Stimulated activated CD4-positive, alpha-beta T cell treated with anti-CD3 and anti-CD28 coated beads, Interleukin-15, amount 100 ng/mL, for 48 hours (primary cell): ENCODE measurements at regions not wholly inside any gene's neighbourhood (a gene's known extent, or its start where the extent isn't known, plus 50 kb on each side); places are given as distances from the start of the nearest gene placed in this dataset.
"Not testable (repeated sequence)": the region's sequence is repeated elsewhere in the genome, so short reads cannot be mapped to it uniquely, and the experiment has no call there.

Experiments
- DNase-seq, 2 donors: peaks; one replicate each; pipeline ENCODE4 v3.0.0-alpha.2; 2020; ENCODE audit warnings: low read depth in 2 of 2

DNA sequence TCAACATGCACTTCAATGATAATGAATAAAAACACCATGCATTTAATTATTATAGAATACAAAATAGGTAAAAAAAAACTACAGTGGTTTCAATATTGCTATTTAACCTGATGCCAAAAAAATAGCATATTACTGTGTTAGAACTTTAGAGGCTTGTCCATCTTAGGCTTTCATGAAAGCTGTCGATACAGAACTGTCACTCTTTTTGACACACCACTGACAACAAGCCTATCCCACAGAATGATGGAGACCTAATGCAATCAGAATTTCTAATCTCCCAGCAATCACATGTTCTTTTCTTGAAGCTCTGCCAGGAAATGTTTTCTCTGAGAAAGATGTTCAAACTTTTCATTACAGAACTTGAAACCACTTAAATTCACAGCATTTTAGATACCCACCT, 490.3 kb upstream of the EPHA6 start:
- no peak for DNase-seq

DNA sequence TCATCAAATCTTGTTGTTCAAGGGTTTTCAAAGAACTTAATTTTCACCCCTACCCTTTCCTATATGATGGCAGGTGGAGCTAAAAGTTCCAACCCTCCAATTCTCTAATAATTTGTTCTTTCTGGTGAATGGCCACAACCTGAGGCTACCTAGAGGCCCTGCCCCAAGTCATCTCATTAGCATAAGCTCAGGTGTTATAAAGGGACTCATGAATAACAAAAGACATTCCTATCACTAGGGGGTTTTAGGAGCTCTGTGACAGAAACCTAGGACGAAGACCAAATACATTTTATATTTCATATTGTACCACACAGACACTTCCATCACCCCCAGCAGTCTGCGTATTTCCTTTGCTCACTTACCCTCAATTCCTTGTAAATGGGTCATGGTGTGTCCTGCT, 483.6 kb upstream of the EPHA6 start:
- DNase-seq = no peak

GRCh38 chr3:96331341-96331740, 483.1 kb upstream of the EPHA6 start:
- no peak for DNase-seq

GRCh38 chr3:96334779-96335178, 479.6 kb upstream of the EPHA6 start:
- DNase-seq = no peak

- no peak for DNase-seq
Measured at GRCh38 chr3:96347289-96347688, 467.1 kb upstream of the EPHA6 start.

GRCh38 chr3:96351598-96351997, 462.8 kb upstream of the EPHA6 start:
- DNase-seq = not testable (repeated sequence)

DNA sequence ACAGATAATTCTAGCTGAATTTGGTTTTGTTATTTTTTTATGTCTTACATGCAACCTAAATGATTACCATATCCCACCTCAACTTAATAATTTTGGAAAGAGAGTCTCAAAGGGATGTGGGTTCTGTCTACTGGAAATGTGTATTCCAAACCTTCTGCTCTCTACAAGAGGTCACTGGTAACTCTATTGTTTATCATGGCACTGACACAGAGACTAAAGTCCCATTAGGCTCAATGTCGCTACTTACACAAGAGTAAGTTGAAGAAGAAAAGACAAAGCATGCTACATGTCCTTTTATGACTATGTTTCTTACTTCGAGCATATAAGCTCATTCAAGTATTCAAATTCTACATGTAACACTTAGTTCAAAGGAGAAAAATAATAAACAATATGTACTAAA, 460.3 kb upstream of the EPHA6 start:
- DNase-seq = no peak

GRCh38 chr3:96354742-96355141, 459.7 kb upstream of the EPHA6 start:
- no peak for DNase-seq

- no peak for DNase-seq
Measured at GRCh38 chr3:96361241-96361640, 453.2 kb upstream of the EPHA6 start.

DNA sequence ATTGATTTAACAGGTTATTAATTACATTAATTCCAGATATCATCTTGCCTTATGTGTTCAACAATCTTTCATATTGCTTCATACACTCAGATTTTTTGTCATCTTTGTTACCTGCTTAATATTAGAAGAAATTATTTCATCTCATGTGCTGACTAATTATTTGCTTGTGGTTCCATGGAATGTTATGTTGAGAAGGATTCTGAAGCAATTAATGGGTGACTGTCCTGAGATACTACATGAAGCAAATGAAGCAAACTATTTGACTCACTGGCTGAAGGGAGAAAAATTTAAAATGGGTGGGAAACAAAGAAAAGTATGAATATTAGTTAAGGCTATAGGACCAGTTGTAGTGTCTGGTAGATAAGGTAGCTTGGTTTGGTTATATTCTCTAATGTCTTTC, 443.8 kb upstream of the EPHA6 start:
- no peak for DNase-seq

DNA sequence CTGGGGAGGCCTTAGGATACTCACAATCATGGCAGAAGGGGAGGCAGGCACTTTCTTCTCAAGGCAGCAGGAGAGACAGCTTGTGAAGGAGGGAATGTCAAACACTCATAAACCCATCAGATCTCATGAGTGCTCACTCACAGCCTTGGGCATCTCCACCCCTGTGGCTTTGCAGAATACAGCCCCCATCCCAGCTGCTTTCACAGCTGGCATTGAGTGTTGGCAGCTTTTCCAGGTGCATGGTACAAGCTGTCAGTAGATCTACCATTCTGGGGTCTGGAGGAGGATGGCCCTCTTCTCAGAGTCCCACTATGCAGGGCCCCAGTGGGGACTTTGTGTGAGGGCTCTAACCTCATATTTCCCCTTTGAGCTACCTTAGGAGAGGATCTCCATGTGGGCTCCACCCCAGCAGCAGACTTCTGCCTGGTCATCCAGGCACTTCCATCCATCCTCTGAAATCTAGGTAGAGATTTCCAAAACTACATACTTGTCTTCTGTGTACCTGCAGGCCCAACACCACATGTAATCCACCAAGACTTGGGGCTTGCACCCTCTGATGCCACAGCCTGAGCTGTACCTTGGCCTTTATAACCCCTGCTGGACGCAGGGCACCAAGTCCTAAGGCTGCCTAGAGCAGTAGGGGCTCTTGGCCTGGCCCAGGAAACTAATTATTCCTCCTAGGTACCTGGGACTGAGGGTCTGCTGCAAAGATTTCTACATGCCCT, 404.2 kb upstream of the EPHA6 start:
- no peak for DNase-seq

DNA sequence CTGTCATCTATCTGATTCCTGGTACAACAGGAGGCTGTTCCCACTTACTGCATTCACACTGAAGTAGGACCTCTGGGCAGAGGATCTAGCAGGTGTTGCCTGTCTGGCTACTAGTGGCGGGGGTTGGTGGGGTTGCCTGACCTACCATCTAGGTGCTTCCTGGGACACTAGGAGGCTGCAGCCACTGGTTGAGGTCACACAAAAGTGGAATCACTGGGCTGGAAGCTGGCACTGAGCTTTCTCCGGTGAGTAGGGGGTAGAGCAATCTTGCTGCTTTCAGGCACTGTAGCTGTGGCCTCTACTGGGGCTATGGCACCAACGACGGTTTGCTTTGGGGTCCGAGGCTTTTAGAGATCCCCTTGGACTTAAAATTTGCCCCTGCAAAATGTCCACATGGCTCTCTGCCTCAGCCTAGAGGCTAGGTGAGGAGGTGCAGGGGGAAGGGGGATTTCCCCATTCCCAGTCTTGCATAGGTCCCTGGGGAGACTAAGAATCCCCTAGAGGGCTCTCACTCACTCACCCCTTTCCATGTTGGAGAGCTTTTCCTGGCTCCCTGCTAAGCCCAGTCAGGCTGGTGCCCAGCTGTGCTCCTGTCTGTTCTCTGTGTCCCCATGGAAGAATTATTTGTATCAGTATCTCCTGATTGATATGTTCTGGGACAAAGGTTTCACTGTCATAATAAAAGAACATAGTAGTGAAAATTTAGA, 397.7 kb upstream of the EPHA6 start:
- DNase-seq = no peak

DNA sequence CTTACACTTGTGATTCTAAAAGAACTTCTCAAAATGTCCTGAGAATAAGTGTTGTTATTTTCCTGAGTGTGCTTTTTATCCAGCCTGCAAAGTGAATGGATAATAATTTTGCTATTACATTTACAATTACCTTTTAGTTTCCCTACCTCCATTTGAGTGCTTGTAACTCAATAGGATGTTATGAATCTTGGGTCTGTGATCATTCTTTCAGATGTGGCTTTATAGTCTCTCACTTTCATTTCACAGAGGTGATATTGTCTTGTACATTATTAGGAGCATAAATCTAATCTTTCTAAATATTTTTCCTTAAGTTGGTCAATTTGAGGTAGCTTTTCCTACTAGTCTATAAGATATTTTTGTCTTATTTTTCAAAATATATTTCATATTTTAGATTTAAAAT, 386.3 kb upstream of the EPHA6 start:
- DNase-seq = no peak

- no peak for DNase-seq
Measured at GRCh38 chr3:96430079-96430478, 384.3 kb upstream of the EPHA6 start.

DNA sequence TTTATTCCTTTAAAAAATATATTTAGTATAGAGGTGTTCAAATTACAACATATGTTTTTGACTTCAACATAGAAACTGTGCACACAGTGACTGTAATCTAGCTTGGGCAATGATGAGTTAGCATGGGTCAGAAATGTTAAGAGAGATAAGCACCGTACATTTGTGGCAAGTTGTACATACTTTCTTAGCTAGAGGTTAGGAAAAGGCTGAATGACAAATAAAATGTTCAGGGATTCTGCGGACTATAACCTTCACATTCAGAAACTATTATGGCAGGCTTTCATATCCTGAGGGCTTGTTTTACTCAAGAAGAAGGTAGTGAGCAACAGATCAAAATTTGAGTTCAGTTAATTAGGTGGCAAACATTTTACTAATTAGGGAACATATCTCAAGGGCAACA, 379.7 kb upstream of the EPHA6 start:
- no peak for DNase-seq

GRCh38 chr3:96449346-96449745, 365.0 kb upstream of the EPHA6 start:
- DNase-seq = no peak

DNA sequence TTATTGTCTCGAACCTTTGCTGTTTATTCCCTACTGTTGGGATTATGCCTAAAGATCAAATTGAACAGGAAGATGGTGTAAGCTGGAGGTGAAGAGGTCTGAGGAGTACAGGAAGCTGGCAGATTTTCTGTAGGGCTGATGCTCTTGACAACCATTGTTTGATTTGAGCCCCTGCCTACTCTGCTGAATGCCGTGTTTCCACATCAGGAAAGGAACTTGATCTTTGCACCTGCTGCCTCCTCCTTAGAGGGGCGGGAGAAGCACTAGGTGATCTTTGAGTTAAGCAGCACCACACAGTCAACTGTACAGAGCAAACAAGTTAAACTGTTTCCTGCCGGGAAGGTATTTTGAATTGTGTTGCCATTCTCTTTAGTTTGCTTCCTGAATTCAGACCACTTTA, 364.6 kb upstream of the EPHA6 start:
- DNase-seq = no peak

GRCh38 chr3:96450699-96451098, 363.7 kb upstream of the EPHA6 start:
- DNase-seq = no peak

GRCh38 chr3:96465521-96465920, 348.9 kb upstream of the EPHA6 start:
- DNase-seq = no peak

DNA sequence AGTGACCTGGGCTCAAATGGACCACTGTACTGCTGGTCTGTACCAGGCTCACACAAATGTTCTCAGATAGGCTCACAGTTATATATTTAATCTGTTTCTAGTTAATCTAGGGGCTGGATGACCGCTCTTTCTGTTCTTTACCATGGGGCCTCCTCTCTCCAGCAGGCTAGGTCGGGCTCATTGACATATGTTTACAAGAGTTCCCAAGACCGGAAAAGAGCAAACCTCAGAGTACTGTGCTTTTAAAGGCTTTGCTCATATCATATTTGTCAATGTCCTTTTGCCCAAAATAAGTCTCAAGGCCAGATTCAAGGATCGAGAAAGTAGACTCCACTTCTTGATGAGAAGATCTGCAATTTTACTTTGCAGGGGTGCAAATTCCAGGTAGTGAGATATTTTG, 348.0 kb upstream of the EPHA6 start:
- no peak for DNase-seq

GRCh38 chr3:96467639-96468038, 346.8 kb upstream of the EPHA6 start:
- DNase-seq = no peak

GRCh38 chr3:96478496-96478895, 335.9 kb upstream of the EPHA6 start:
- DNase-seq = no peak

- DNase-seq = no peak
Measured at GRCh38 chr3:96480881-96481280, 333.5 kb upstream of the EPHA6 start.

DNA sequence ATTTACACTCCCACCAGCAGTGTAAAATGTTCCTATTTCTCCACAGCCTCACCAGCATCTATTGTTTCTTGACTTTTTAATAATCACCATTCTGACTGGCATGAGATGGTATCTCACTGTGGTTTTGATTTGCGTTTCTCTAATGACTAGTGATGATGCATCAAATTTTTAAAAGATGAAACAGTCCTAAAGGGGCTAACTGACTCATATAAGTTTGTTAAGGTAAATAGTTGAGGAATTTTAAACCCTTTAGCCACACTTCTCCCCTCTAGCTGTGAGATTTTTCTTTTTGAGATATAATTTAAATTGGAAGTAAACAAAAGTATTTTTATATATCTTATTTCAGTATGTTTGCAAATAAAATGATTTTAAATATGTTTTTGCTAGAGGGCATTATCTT, 331.2 kb upstream of the EPHA6 start:
- not testable (repeated sequence) for DNase-seq
